Uterus (tissue), 3 donors: ENCODE measurements at regions not wholly inside any gene's neighbourhood (a gene's known extent, or its start where the extent isn't known, plus 50 kb on each side); places are given as distances from the start of the nearest gene placed in this dataset.

Experiments
- DNase-seq, 2 donors: peaks; one replicate each; pipeline ENCODE4 v3.0.0-alpha.2; 2019 to 2020
- H3K27ac ChIP-seq, 2 donors: fragments of 200-600 bp; sonication (generic); 1 replicate in 1 of 2; 2 replicates in 1 of 2; pipeline ENCODE4 v1.5.1; 2016 to 2018
- H3K27me3 ChIP-seq, 2 donors: fragments of 200-600 bp; sonication (generic); one replicate each; pipeline ENCODE4 v1.5.1; 2018 to 2019; ENCODE audit warnings: control low read depth in 1 of 2
- H3K36me3 ChIP-seq, 2 donors: fragments of 200-600 bp; sonication (generic); one replicate each; pipeline ENCODE4 v1.5.1; 2019; ENCODE audit warnings: control low read depth in 1 of 2
- H3K4me1 ChIP-seq, 2 donors: fragments of 200-600 bp; sonication (generic); one replicate each; pipeline ENCODE4 v1.5.1; 2018 to 2019; ENCODE audit warnings: control low read depth in 1 of 2
- H3K4me3 ChIP-seq, 2 donors: fragments of 200-600 bp; sonication (generic); 1 replicate in 1 of 2; 2 replicates in 1 of 2; pipeline ENCODE4 v1.5.1; 2018 to 2019; ENCODE audit warnings: mild to moderate bottlenecking in 1 of 2
- H3K9me3 ChIP-seq, 2 donors: fragments of 200-600 bp; sonication (generic); one replicate each; pipeline ENCODE4 v1.5.1; 2019; ENCODE audit warnings: control low read depth in 1 of 2
- POLR2A ChIP-seq, 2 donors: fragments of 450-650 bp; IDR thresholded peaks; one replicate each; pipeline ENCODE4 v1.6.1; 2016; ENCODE audit warnings: antibody characterized with exemption in 2 of 2, mild to moderate bottlenecking in 1 of 2, moderate library complexity in 1 of 2
- intact Hi-C: fragments of 100-400 bp; cut with DNase I; formaldehyde crosslinking; loops from one replicate; pipeline ENCODE4 v1.15.1; 2023; ENCODE audit warnings: low total_unique reads
- TF ChIP-seq, protein P1 (sequence below), 4 experiments: fragments of 200-600 bp in 2 of 4; fragments of 450-650 bp in 2 of 4; sonication (generic) in 2 of 4; IDR thresholded peaks; one replicate each; pipeline ENCODE4 v1.5.1; 2016 to 2019; ENCODE audit warnings: antibody characterized with exemption in 4 of 4, mild to moderate bottlenecking in 2 of 4, moderate library complexity in 1 of 4
- donor health status: DM: yes; HTN: yes; CAD: no.

DNA sequence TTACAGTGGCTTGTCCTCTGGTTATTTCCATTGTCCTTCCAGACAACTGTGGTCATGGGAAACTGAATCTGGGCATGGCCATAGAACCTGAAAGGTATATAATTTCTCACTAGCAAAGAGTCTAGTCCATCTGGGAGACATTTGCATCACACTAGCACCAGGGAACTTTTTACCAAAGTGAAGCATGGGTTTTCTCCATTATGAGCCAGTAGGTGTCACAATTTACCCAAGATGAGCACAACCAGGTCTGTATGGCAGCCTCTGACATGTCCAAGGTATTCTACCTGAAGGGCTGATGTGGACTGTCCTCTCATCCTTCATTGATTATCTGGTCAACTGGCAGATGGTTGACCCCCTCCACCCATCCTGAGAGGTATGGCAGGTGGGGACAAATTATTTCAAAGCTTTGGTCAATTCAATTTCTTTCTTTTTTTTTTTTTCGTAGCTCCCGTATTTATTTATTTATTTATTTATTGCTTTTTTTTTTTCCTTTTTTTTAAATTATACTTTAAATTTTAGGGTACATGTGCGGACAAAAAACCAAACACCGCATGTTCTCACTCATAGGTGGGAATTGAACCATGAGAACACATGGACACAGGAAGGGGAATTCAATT lies 425.9 kb downstream of the TMEM135 start:
- Histone ChIP-seq H3K4me1 (peaks cover 0 to 8% of the 10 kb centered on the region in 2 donors), H3K4me3 (no peak overlapping the region), H3K9me3 (no peaks in the 10 kb centered on the region), H3K36me3 (no peaks in the 10 kb centered on the region), H3K27ac (no peak overlapping the region), H3K27me3 (no peaks in the 10 kb centered on the region)
- no peak for DNase-seq
- no peak for TF ChIP-seq POLR2A (IDR thresholded peaks at IDR 0.05)
- TF ChIP-seq, protein P1, sequence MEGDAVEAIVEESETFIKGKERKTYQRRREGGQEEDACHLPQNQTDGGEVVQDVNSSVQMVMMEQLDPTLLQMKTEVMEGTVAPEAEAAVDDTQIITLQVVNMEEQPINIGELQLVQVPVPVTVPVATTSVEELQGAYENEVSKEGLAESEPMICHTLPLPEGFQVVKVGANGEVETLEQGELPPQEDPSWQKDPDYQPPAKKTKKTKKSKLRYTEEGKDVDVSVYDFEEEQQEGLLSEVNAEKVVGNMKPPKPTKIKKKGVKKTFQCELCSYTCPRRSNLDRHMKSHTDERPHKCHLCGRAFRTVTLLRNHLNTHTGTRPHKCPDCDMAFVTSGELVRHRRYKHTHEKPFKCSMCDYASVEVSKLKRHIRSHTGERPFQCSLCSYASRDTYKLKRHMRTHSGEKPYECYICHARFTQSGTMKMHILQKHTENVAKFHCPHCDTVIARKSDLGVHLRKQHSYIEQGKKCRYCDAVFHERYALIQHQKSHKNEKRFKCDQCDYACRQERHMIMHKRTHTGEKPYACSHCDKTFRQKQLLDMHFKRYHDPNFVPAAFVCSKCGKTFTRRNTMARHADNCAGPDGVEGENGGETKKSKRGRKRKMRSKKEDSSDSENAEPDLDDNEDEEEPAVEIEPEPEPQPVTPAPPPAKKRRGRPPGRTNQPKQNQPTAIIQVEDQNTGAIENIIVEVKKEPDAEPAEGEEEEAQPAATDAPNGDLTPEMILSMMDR (IDR thresholded peaks at IDR 0.05) = no peak
- intact Hi-C loops = no loop called here

DNA sequence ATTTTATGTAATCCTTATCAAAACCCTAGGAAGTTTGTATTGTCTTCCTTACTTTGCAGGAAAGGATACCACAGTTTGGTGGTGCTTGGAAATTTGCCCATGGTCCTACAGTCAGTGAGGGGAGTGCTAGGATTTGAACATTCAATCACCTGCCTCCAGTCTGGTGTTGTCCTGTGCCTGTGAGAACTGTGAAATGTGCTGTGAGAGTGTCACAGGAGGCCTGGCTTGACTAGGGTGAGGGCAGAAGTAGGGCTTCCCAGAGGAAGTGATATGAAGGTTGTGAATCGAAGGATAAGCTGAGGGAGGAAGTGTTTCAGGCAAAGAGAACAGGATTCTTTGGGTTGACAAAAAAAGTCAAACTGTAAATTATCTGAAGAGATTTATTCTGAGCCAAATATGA lies 424.4 kb downstream of the TMEM135 start:
- TF ChIP-seq, protein P1 (IDR thresholded peaks at IDR 0.05) = no peak
- TF ChIP-seq POLR2A (IDR thresholded peaks at IDR 0.05) = no peak
- Histone ChIP-seq H3K9me3 (no peaks in the 10 kb centered on the region), H3K36me3 (no peaks in the 10 kb centered on the region), H3K27ac (no peak overlapping the region), H3K4me3 (no peak overlapping the region), H3K4me1 (peaks cover 0 to 8% of the 10 kb centered on the region in 2 donors), H3K27me3 (no peaks in the 10 kb centered on the region)
- intact Hi-C loops = no loop called here
- no peak for DNase-seq

DNA sequence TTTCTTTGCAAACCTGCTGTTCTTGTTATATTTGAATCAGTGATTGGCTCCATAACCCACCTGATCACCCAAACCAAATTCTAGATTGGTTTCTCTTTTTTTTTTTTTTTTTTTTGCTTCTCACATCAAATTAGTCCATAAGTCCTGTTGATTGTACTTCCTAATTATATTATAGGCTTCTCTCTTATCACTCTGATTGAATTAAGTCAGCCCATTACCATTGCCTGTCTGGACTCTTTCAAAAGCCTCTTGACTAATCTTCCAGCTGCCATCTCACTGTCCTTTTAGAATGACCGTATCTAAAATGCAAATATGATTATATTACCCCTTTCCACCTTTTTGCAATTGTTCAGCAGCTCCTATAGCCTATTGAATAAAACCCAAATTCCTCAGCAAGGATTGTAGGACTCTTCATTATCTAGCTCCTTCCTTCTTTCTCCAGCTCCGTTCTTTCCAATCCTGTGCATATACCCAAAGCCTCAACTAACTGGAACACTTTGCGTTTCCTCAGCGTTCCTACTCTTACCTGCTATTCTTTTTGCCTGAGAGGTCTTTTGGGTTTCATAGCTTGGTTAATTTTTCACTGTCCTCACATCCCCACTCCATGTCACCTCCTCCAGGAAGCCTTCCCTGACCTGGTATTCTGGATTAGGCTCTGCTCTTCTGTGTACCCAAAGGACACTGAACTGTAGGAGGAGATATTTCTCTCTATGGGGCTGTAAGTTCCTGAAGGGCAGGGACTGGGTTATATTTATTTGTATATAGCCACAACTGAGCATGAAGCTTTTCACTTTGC lies 423.3 kb downstream of the TMEM135 start:
- Histone ChIP-seq H3K9me3 (no peaks in the 10 kb centered on the region), H3K4me3 (no peak overlapping the region), H3K27ac (no peak overlapping the region), H3K4me1 (peaks cover 0 to 2% of the 10 kb centered on the region in 2 donors), H3K27me3 (no peaks in the 10 kb centered on the region), H3K36me3 (no peaks in the 10 kb centered on the region)
- intact Hi-C loops = no loop called here
- no peak for TF ChIP-seq POLR2A (IDR thresholded peaks at IDR 0.05)
- TF ChIP-seq, protein P1 (IDR thresholded peaks at IDR 0.05) = no peak
- no peak for DNase-seq

DNA sequence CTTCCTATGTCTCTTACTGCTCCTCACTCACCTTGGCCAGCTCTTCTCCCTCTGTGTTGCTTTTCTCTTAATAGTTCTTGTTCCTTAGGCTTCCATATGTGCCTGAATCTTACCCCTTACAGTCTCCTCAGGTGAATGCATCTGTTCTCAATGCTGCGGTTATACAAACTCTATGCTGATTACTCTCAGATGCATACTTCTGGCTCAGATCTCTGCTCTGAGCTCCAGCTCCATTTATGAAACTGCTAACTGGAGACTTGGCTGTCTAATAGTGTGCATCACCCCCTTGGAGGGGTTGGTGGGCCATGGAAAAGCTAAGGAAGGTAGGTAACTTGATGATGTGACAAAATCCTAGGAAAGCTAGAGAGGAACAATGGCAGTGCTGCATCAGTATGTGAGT lies 422.5 kb downstream of the TMEM135 start:
- Histone ChIP-seq H3K27me3 (no peaks in the 10 kb centered on the region), H3K4me1 (no peaks in the 10 kb centered on the region), H3K9me3 (no peaks in the 10 kb centered on the region), H3K4me3 (no peak overlapping the region), H3K36me3 (no peaks in the 10 kb centered on the region), H3K27ac (no peak overlapping the region)
- no peak for DNase-seq
- intact Hi-C loops = no loop called here
- no peak for TF ChIP-seq POLR2A (IDR thresholded peaks at IDR 0.05)
- TF ChIP-seq, protein P1 (IDR thresholded peaks at IDR 0.05) = no peak

DNA sequence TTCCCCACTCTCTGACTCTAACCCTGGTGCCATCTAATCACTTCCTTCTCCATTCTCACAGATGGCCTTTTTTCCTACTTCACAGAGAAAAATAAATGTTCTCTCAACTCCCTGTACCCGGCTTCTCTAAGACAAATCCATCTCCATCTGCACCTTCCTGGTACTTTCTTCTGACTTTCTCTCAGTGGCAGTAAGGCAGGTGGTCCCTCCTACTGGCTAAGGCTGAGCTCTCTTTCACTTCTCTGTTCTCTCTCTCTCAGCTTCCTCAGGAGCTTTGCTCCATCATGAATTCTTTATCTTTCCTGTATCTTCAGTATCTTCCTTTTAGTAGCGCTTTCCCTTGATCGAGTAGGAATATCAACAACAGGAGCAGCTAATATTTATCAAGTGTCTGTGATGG lies 421.6 kb downstream of the TMEM135 start:
- H3K36me3 ChIP-seq = no peaks in the 10 kb centered on the region
- no peaks in the 10 kb centered on the region for H3K4me1 ChIP-seq
- no peaks in the 10 kb centered on the region for H3K9me3 ChIP-seq
- no peaks in the 10 kb centered on the region for H3K27me3 ChIP-seq
- TF ChIP-seq, protein P1 (IDR thresholded peaks at IDR 0.05) = no peak
- TF ChIP-seq POLR2A (IDR thresholded peaks at IDR 0.05) = no peak
- no peak overlapping the region for H3K4me3 ChIP-seq
- H3K27ac ChIP-seq = no peak overlapping the region
- no peak for DNase-seq
- intact Hi-C loops = no loop called here
